ENCODE measurements at regions not wholly inside any gene's neighbourhood (a gene's known extent, or its start where the extent isn't known, plus 50 kb on each side); places are given as distances from the start of the nearest gene placed in this dataset.

GRCh38 chr1:164226977-164227376, 332.0 kb upstream of the PBX1 start:
- no peak for TF ChIP-seq CREB1 (IDR thresholded peaks at IDR 0.05; ENCODE audit: low read depth)
- TF ChIP-seq MAX (IDR thresholded peaks at IDR 0.05) = no peak
